GM18498 (cell line): ENCODE measurements at regions not wholly inside any gene's neighbourhood (a gene's known extent, or its start where the extent isn't known, plus 50 kb on each side); places are given as distances from the start of the nearest gene placed in this dataset.
"Not testable (repeated sequence)": the region's sequence is repeated elsewhere in the genome, so short reads cannot be mapped to it uniquely, and the experiment has no call there.

Experiments
- ATAC-seq: cut with Tn5 transposase; IDR thresholded peaks from one replicate; pipeline ENCODE4 v1.9.1; 2021; ENCODE audit warnings: mild to moderate bottlenecking, moderate library complexity; ENCODE audit not compliant: unreplicated experiment

- ATAC-seq = no peak
Observed at GRCh38 chr14:30156571-30156970, 228.9 kb upstream of the PRKD1 start.

GRCh38 chr14:30158299-30158698 is 230.7 kb upstream of the PRKD1 start:
- ATAC-seq = no peak

GRCh38 chr14:30159374-30159773 is 231.7 kb upstream of the PRKD1 start:
- no peak for ATAC-seq

GRCh38 chr14:30160608-30161007 is 233.0 kb upstream of the PRKD1 start:
- ATAC-seq = no peak

- ATAC-seq = no peak
Observed at GRCh38 chr14:30162066-30162465, 234.4 kb upstream of the PRKD1 start.

- no peak for ATAC-seq
Observed at GRCh38 chr14:30165255-30165654, 237.6 kb upstream of the PRKD1 start.

GRCh38 chr14:30177781-30178180 is 250.1 kb upstream of the PRKD1 start:
- no peak for ATAC-seq

GRCh38 chr14:30179381-30180130 is 251.9 kb upstream of the PRKD1 start:
- no peak for ATAC-seq

GRCh38 chr14:30180219-30180618 is 252.6 kb upstream of the PRKD1 start:
- no peak for ATAC-seq

- no peak for ATAC-seq
Observed at GRCh38 chr14:30185832-30186231, 258.2 kb upstream of the PRKD1 start.

- no peak for ATAC-seq
Observed at GRCh38 chr14:30191639-30192279, 264.1 kb upstream of the PRKD1 start.

GRCh38 chr14:30193101-30193500 is 265.5 kb upstream of the PRKD1 start:
- no peak for ATAC-seq

GRCh38 chr14:30193845-30194501 is 266.3 kb upstream of the PRKD1 start:
- no peak for ATAC-seq

GRCh38 chr14:30194741-30195148 is 267.1 kb upstream of the PRKD1 start:
- no peak for ATAC-seq

GRCh38 chr14:30195941-30196340 is 268.3 kb upstream of the PRKD1 start:
- ATAC-seq = no peak

GRCh38 chr14:30196861-30197260 is 269.2 kb upstream of the PRKD1 start:
- ATAC-seq = no peak

- not testable (repeated sequence) for ATAC-seq
Observed at GRCh38 chr14:30198720-30199119, 271.1 kb upstream of the PRKD1 start.

GRCh38 chr14:30204431-30204980 is 276.9 kb upstream of the PRKD1 start:
- ATAC-seq = no peak

- ATAC-seq = no peak
Observed at GRCh38 chr14:30209136-30209535, 281.5 kb upstream of the PRKD1 start.

GRCh38 chr14:30210630-30211029 is 283.0 kb upstream of the PRKD1 start:
- ATAC-seq = no peak

GRCh38 chr14:30211326-30211725 is 283.7 kb upstream of the PRKD1 start:
- ATAC-seq = no peak

GRCh38 chr14:30214014-30214413 is 286.4 kb upstream of the PRKD1 start:
- ATAC-seq = no peak
